SU-DHL-6 (cell line): ENCODE measurements at regions not wholly inside any gene's neighbourhood (a gene's known extent, or its start where the extent isn't known, plus 50 kb on each side); places are given as distances from the start of the nearest gene placed in this dataset.

Experiments
- H2AFZ ChIP-seq: fragments of 200-600 bp; sonication (generic); 2 replicates; pipeline ENCODE4 v1.6.1; 2014; ENCODE audit warnings: low read depth, mild to moderate bottlenecking, moderate library complexity, mixed read lengths, antibody characterized with exemption, low read length; ENCODE audit not compliant: severe bottlenecking
- H3F3A ChIP-seq: fragments of 200-600 bp; shearing (Covaris generic); 2 replicates; pipeline ENCODE4 v1.6.0; 2016; ENCODE audit warnings: antibody characterized with exemption, mild to moderate bottlenecking; ENCODE audit not compliant: insufficient read depth
- H3K27ac ChIP-seq: fragments of 200-600 bp; sonication (generic); 2 replicates; pipeline ENCODE4 v1.5.1; 2016; ENCODE audit warnings: low read depth, mild to moderate bottlenecking, low read length, moderate library complexity, mixed read lengths
- H3K27me3 ChIP-seq: fragments of 200-600 bp; sonication (generic), shearing (Covaris generic); 2 replicates; pipeline ENCODE4 v1.6.0; 2014; ENCODE audit warnings: mild to moderate bottlenecking, low read length
- H3K36me3 ChIP-seq: fragments of 200-600 bp; sonication (generic); 2 replicates; pipeline ENCODE4 v1.6.1; 2014; ENCODE audit warnings: mild to moderate bottlenecking, low read length, mixed read lengths
- H3K4me2 ChIP-seq: fragments of 300-600, 200-600 bp; shearing (Covaris generic), sonication (generic); 2 replicates; pipeline ENCODE4 v1.6.0; 2014; ENCODE audit warnings: low read length, low read depth, mild to moderate bottlenecking; ENCODE audit not compliant: poor library complexity, severe bottlenecking
- H3K4me3 ChIP-seq: fragments of 200-600 bp; sonication (generic); 2 replicates; pipeline ENCODE4 v1.5.1; 2014; ENCODE audit warnings: antibody characterized with exemption, low read length, mild to moderate bottlenecking, mixed read lengths; ENCODE audit not compliant: insufficient read depth, poor library complexity, severe bottlenecking
- H3K79me2 ChIP-seq: fragments of 200-600 bp; sonication (generic); 2 replicates; pipeline ENCODE4 v1.6.1; 2014; ENCODE audit warnings: mild to moderate bottlenecking, low read length, moderate library complexity; ENCODE audit not compliant: insufficient read depth
- H3K9ac ChIP-seq: fragments of 200-600 bp; sonication (generic); 2 replicates; pipeline ENCODE4 v1.7.0; 2014; ENCODE audit warnings: mild to moderate bottlenecking, low read length
- H3K9me2 ChIP-seq: fragments of 200-600 bp; sonication (generic); replicated peaks from 2 replicates; pipeline ENCODE4 v1.6.1; 2014; ENCODE audit warnings: low read length; ENCODE audit not compliant: insufficient read depth
- H3K9me3 ChIP-seq: fragments of 200-600 bp; sonication (generic); 2 replicates; pipeline ENCODE4 v1.6.1; 2014; ENCODE audit warnings: low read length, mixed read lengths; ENCODE audit not compliant: insufficient read depth
- H4K20me1 ChIP-seq: fragments of 200-600 bp; sonication (generic); 2 replicates; pipeline ENCODE4 v1.6.1; 2014; ENCODE audit warnings: low read depth, mild to moderate bottlenecking, antibody characterized with exemption, low read length, moderate library complexity, mixed read lengths
- CTCF ChIP-seq: fragments of 200-600 bp; sonication (generic); IDR thresholded peaks from one replicate; pipeline ENCODE4 v1.5.1; 2017; ENCODE audit warnings: antibody characterized with exemption, mild to moderate bottlenecking, low read length, moderate library complexity; ENCODE audit not compliant: insufficient read depth, poor library complexity, severe bottlenecking
- EZH2phosphoT487 ChIP-seq: fragments of 200-600 bp; sonication (generic), shearing (Covaris generic); conservative IDR thresholded peaks from 2 replicates; pipeline ENCODE4 v1.6.1; 2018; ENCODE audit warnings: mild to moderate bottlenecking, antibody characterized with exemption, low read length, moderate library complexity, mixed read lengths

GRCh38 chr12:54736549-54736948 is 88.4 kb upstream of the DCD start:
- Histone ChIP-seq H3K9me2 (no peaks in the 10 kb centered on the region), H3K79me2 (no peaks in the 10 kb centered on the region), H3K9me3 (no peaks in the 10 kb centered on the region), H3K4me3 (no peak overlapping the region), H3K4me2 (no peak overlapping the region), H3K36me3 (no peaks in the 10 kb centered on the region), H3F3A (no peaks in the 10 kb centered on the region), H2AFZ (no peak overlapping the region), H3K9ac (no peak overlapping the region), H3K27me3 (no peaks in the 10 kb centered on the region), H3K27ac (no peak overlapping the region), H4K20me1 (no peaks in the 10 kb centered on the region)
- TF ChIP-seq EZH2phosphoT487 (no peak), CTCF (no peak)

GRCh38 chr12:54734196-54734950 is 86.2 kb upstream of the DCD start:
- H3K9me2 ChIP-seq = no peaks in the 10 kb centered on the region
- no peaks in the 10 kb centered on the region for H4K20me1 ChIP-seq
- no peak overlapping the region for H3K4me2 ChIP-seq
- H3K27me3 ChIP-seq = no peaks in the 10 kb centered on the region
- no peaks in the 10 kb centered on the region for H3K9me3 ChIP-seq
- no peak overlapping the region for H2AFZ ChIP-seq
- no peak for TF ChIP-seq EZH2phosphoT487
- TF ChIP-seq CTCF = no peak
- H3K4me3 ChIP-seq = no peak overlapping the region
- no peaks in the 10 kb centered on the region for H3K36me3 ChIP-seq
- H3F3A ChIP-seq = no peaks in the 10 kb centered on the region
- H3K79me2 ChIP-seq = no peaks in the 10 kb centered on the region
- no peak overlapping the region for H3K9ac ChIP-seq
- no peak overlapping the region for H3K27ac ChIP-seq

GRCh38 chr12:54725233-54725843 is 77.2 kb upstream of the DCD start:
- no peaks in the 10 kb centered on the region for H3K9me2 ChIP-seq
- TF ChIP-seq CTCF = no peak
- TF ChIP-seq EZH2phosphoT487 = no peak
- H3K27me3 ChIP-seq = no peaks in the 10 kb centered on the region
- no peak overlapping the region for H3K4me2 ChIP-seq
- no peaks in the 10 kb centered on the region for H3K9me3 ChIP-seq
- no peaks in the 10 kb centered on the region for H3F3A ChIP-seq
- no peak overlapping the region for H3K4me3 ChIP-seq
- no peaks in the 10 kb centered on the region for H3K79me2 ChIP-seq
- no peaks in the 10 kb centered on the region for H4K20me1 ChIP-seq
- H3K36me3 ChIP-seq = no peaks in the 10 kb centered on the region
- no peak overlapping the region for H2AFZ ChIP-seq
- H3K27ac ChIP-seq = no peak overlapping the region
- no peak overlapping the region for H3K9ac ChIP-seq
